ENCODE measurements at regions not wholly inside any gene's neighbourhood (a gene's known extent, or its start where the extent isn't known, plus 50 kb on each side); places are given as distances from the start of the nearest gene placed in this dataset.
A peak's percentile ranks its signal among the peaks of the same experiment; 100 is the strongest.

- Histone ChIP-seq H3K9ac (ENCODE audit: insufficient read depth in 1 of 2, low read depth in 2 of 2, low read length in 2 of 2) (no peak overlapping the region), H3K4me2 (ENCODE audit: insufficient read depth, low read length) (no peak overlapping the region), H4K20me1 (replicated peaks; ENCODE audit: control insufficient read depth, insufficient read depth, low read length) (no peaks in the 10 kb centered on the region), H3K79me2 (ENCODE audit: control insufficient read depth, insufficient read depth, low read length) (no peaks in the 10 kb centered on the region), H3K27me3 (ENCODE audit: control insufficient read depth in 2 of 2, insufficient read depth in 2 of 2, low read length in 2 of 2) (no peaks in the 10 kb centered on the region), H3K4me1 (replicated peaks in 1 of 2; ENCODE audit: control insufficient read depth in 2 of 2, insufficient read depth in 2 of 2, low read length in 2 of 2) (no peaks in the 10 kb centered on the region; a peak in 1 of 5 replicates), H3K27ac (ENCODE audit: extremely low read depth, low read depth, low read length) (no peak overlapping the region), H2AFZ (ENCODE audit: low read depth, low read length) (peak overlapping the region; percentile 45; the same call in 1 of the 2 replicates), H3K9me3 (replicated peaks; ENCODE audit: control insufficient read depth, insufficient read depth, low read depth, low read length) (no peaks in the 10 kb centered on the region), H3K36me3 (ENCODE audit: control insufficient read depth, insufficient read depth, low read length) (no peaks in the 10 kb centered on the region), H3K9me1 (ENCODE audit: control insufficient read depth, insufficient read depth, low read length) (no peaks in the 10 kb centered on the region), H3K4me3 (no peak overlapping the region)
- intact Hi-C loops (cut with micrococcal nuclease) = loop anchor here (10.0 kb wide), 1 partner anchor 132 kb away; no protein-coding TSS in a partner anchor
- in situ Hi-C loops (cut with MboI) = no loop called here
- BruUV-seq (replicated peaks) = no TSS peak
- FAIRE-seq = no peak
- POLR2A ChIA-PET = no interaction called here
- 33% methylated on average over 4 of the region's 5 CpGs for WGBS (ENCODE audit: insufficient coverage, low coverage, missing lambda C conversion rate)
- DNase-seq (ENCODE audit: extremely low read depth in 1 of 4, low spot score in 3 of 4) = no peak
- ATAC-seq = no peak
- CTCF ChIA-PET (ENCODE audit: low intra/inter-chr PET ratio) = no interaction called here
- TF ChIP-seq SAFB2 (IDR thresholded peaks at IDR 0.05; ENCODE audit: borderline replicate concordance, low read depth, low read length, severe bottlenecking) (no peak), ZEB2 (IDR thresholded peaks at IDR 0.05) (no peak), NONO (IDR thresholded peaks at IDR 0.05; ENCODE audit: low read depth in 2 of 2, low read length in 1 of 2) (no peak), CCNT2 (IDR thresholded peaks at IDR 0.05; ENCODE audit: borderline replicate concordance, extremely low read depth, insufficient read length, low read depth, low read length) (no peak), SMAD3 (CRISPR knock-in tag; conservative IDR thresholded peaks at IDR 0.05) (no peak), SIRT6 (IDR thresholded peaks at IDR 0.05; ENCODE audit: low read depth, low read length) (no peak), CHCHD3 (CRISPR knock-in tag; IDR thresholded peaks at IDR 0.05) (no peak), PRMT5 (CRISPR knock-in tag; IDR thresholded peaks at IDR 0.05) (no peak), TAF7 (tag; IDR thresholded peaks at IDR 0.05) (no peak), TRIM28 (IDR thresholded peaks at IDR 0.05) (no peak), TRIM25 (IDR thresholded peaks at IDR 0.05; ENCODE audit: borderline replicate concordance) (no peak), GATA2 (CRISPR knock-in tag; IDR thresholded peaks at IDR 0.05) (no peak), TBL1XR1 (IDR thresholded peaks at IDR 0.05; ENCODE audit: low read length in 2 of 2) (no peak), ZNF584 (CRISPR knock-in tag; IDR thresholded peaks at IDR 0.05; ENCODE audit: low read depth) (no peak), HNRNPH1 (optimal IDR thresholded peaks at IDR 0.05; ENCODE audit: low read depth, low read length) (no peak), ZNF124 (CRISPR knock-in tag; IDR thresholded peaks at IDR 0.05) (no peak)
- TF ChIP-seq, protein P1, sequence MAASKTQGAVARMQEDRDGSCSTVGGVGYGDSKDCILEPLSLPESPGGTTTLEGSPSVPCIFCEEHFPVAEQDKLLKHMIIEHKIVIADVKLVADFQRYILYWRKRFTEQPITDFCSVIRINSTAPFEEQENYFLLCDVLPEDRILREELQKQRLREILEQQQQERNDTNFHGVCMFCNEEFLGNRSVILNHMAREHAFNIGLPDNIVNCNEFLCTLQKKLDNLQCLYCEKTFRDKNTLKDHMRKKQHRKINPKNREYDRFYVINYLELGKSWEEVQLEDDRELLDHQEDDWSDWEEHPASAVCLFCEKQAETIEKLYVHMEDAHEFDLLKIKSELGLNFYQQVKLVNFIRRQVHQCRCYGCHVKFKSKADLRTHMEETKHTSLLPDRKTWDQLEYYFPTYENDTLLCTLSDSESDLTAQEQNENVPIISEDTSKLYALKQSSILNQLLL (CRISPR knock-in tag; IDR thresholded peaks at IDR 0.05; ENCODE audit: borderline replicate concordance) = no peak
- TF ChIP-seq, protein P2, sequence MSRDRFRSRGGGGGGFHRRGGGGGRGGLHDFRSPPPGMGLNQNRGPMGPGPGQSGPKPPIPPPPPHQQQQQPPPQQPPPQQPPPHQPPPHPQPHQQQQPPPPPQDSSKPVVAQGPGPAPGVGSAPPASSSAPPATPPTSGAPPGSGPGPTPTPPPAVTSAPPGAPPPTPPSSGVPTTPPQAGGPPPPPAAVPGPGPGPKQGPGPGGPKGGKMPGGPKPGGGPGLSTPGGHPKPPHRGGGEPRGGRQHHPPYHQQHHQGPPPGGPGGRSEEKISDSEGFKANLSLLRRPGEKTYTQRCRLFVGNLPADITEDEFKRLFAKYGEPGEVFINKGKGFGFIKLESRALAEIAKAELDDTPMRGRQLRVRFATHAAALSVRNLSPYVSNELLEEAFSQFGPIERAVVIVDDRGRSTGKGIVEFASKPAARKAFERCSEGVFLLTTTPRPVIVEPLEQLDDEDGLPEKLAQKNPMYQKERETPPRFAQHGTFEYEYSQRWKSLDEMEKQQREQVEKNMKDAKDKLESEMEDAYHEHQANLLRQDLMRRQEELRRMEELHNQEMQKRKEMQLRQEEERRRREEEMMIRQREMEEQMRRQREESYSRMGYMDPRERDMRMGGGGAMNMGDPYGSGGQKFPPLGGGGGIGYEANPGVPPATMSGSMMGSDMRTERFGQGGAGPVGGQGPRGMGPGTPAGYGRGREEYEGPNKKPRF (IDR thresholded peaks at IDR 0.05; ENCODE audit: low read depth, low read length) = no peak
Observed at GRCh38 chr12:31817120-31817519, 88.3 kb upstream of the AMN1 start.

Data from K562 (cell line).